Tibial artery (tissue), 4 donors: ENCODE measurements at regions not wholly inside any gene's neighbourhood (a gene's known extent, or its start where the extent isn't known, plus 50 kb on each side); places are given as distances from the start of the nearest gene placed in this dataset.
"Not testable (repeated sequence)": the region's sequence is repeated elsewhere in the genome, so short reads cannot be mapped to it uniquely, and the experiment has no call there.

Source experiments
- DNase-seq, 2 donors: peaks; one replicate each; pipeline ENCODE4 v3.0.0-alpha.2; 2019
- H3K27ac ChIP-seq, 2 donors: fragments of 200-600 bp; sonication (generic) in 1 of 2; 1 replicate in 1 of 2; 2 replicates in 1 of 2; pipeline ENCODE4 v1.5.1; 2018 to 2019; ENCODE audit warnings: mild to moderate bottlenecking in 1 of 2
- H3K27me3 ChIP-seq, 2 donors: fragments of 200-600 bp; sonication (generic) in 1 of 2; one replicate each; pipeline versions ENCODE4 v1.5.1 to v1.6.0; 2016 to 2019
- H3K36me3 ChIP-seq, 3 donors: fragments of 200-600 bp; sonication (generic) in 2 of 3; one replicate each; pipeline ENCODE4 v1.5.1; 2016 to 2019; ENCODE audit warnings: mild to moderate bottlenecking in 2 of 3
- H3K4me1 ChIP-seq, 4 donors: fragments of 200-600 bp; sonication (generic) in 2 of 4; 1 replicate in 3 of 4; 2 replicates in 1 of 4; pipeline ENCODE4 v1.5.1; 2016 to 2019
- H3K4me3 ChIP-seq, 2 donors: fragments of 200-600 bp; sonication (generic) in 1 of 2; 1 replicate in 1 of 2; 2 replicates in 1 of 2; pipeline ENCODE4 v1.5.1; 2018 to 2019; ENCODE audit warnings: mild to moderate bottlenecking in 2 of 2
- H3K9me3 ChIP-seq, 3 donors: fragments of 200-600 bp; sonication (generic) in 1 of 3; one replicate each; pipeline ENCODE4 v1.5.1; 2016 to 2019
- intact Hi-C: fragments of 100-400 bp; cut with DNase I; formaldehyde crosslinking; loops from one replicate; pipeline ENCODE4 v1.15.0; 2023; ENCODE audit warnings: low total_unique reads
- TF ChIP-seq, protein P1 (sequence below), 2 experiments: fragments of 200-600 bp in 1 of 2; fragments of 450-650 bp in 1 of 2; IDR thresholded peaks; one replicate each; pipeline ENCODE4 v1.5.1; 2017 to 2019; ENCODE audit warnings: antibody characterized with exemption in 2 of 2, mild to moderate bottlenecking in 1 of 2, moderate library complexity in 1 of 2

- Histone ChIP-seq H3K4me3 (no peak overlapping the region), H3K36me3 (no peaks in the 10 kb centered on the region), H3K4me1 (no peaks in the 10 kb centered on the region), H3K9me3 (no peaks in the 10 kb centered on the region), H3K27me3 (no peaks in the 10 kb centered on the region), H3K27ac (no peak overlapping the region)
- intact Hi-C loops, result no loop called here
- TF ChIP-seq, protein P1, sequence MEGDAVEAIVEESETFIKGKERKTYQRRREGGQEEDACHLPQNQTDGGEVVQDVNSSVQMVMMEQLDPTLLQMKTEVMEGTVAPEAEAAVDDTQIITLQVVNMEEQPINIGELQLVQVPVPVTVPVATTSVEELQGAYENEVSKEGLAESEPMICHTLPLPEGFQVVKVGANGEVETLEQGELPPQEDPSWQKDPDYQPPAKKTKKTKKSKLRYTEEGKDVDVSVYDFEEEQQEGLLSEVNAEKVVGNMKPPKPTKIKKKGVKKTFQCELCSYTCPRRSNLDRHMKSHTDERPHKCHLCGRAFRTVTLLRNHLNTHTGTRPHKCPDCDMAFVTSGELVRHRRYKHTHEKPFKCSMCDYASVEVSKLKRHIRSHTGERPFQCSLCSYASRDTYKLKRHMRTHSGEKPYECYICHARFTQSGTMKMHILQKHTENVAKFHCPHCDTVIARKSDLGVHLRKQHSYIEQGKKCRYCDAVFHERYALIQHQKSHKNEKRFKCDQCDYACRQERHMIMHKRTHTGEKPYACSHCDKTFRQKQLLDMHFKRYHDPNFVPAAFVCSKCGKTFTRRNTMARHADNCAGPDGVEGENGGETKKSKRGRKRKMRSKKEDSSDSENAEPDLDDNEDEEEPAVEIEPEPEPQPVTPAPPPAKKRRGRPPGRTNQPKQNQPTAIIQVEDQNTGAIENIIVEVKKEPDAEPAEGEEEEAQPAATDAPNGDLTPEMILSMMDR (IDR thresholded peaks at IDR 0.05), result no peak
- no peak for DNase-seq
These were observed 1001.7 kb upstream of the GYPC start for GRCh38 chr2:125654226-125654625.

DNA sequence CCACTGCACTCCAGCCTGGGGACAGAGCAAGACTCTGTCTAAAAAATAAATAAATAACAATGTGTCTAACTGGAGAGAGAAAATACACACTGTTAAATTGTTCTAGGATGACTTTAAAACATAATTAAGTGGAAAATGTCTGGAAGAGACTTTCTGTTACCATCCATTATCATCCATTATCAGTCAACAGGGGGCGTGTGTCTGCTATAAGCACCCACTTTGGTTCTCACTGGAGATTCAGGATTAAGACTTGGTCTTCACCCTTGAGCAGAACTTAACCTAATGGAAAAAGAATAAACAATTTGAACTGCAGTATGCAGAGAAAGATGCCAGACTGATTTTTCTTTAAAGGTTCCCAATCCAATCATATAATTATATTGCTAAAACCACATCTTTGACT, 999.8 kb upstream of the GYPC start:
- no peaks in the 10 kb centered on the region for H3K36me3 ChIP-seq
- H3K27me3 ChIP-seq, result no peaks in the 10 kb centered on the region
- no peak for DNase-seq
- no peak overlapping the region for H3K27ac ChIP-seq
- intact Hi-C loops, result no loop called here
- peaks cover 0 to 7% (median 0%) of the 10 kb centered on the region in 3 donors for H3K9me3 ChIP-seq
- no peak overlapping the region for H3K4me3 ChIP-seq
- no peaks in the 10 kb centered on the region for H3K4me1 ChIP-seq
- TF ChIP-seq, protein P1 (IDR thresholded peaks at IDR 0.05), result no peak

DNA sequence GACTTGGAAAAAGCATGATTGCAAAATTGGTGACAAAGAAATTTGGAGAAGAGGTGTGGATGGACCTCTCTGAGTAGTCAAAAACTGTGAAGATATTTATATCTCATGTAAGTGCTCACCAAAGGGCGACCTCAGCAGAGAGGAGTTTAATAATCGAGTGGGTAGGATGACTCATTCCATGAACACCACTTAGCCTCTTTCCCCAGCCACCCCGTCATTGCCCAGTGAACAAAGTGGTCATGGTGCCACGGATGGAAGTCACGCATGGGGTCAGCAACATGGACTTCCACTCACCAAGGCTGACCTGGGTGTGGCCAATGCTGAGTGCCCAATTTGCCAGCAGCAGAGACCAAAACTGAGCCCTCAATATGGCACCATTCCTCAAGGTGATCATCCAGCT, 997.4 kb upstream of the GYPC start:
- Histone ChIP-seq H3K27ac (no peak overlapping the region), H3K27me3 (no peaks in the 10 kb centered on the region), H3K4me1 (no peaks in the 10 kb centered on the region), H3K9me3 (peaks cover 0 to 7% (median 0%) of the 10 kb centered on the region in 3 donors), H3K4me3 (no peak overlapping the region), H3K36me3 (no peaks in the 10 kb centered on the region)
- intact Hi-C loops, result no loop called here
- TF ChIP-seq, protein P1 (IDR thresholded peaks at IDR 0.05), result no peak
- DNase-seq, result no peak

- H3K9me3 ChIP-seq, H3K4me1 ChIP-seq, intact Hi-C loops, H3K27me3 ChIP-seq, H3K36me3 ChIP-seq, H3K27ac ChIP-seq, DNase-seq, H3K4me3 ChIP-seq: not testable (repeated sequence)
These were observed 995.6 kb upstream of the GYPC start for GRCh38 chr2:125660369-125660768.

DNA sequence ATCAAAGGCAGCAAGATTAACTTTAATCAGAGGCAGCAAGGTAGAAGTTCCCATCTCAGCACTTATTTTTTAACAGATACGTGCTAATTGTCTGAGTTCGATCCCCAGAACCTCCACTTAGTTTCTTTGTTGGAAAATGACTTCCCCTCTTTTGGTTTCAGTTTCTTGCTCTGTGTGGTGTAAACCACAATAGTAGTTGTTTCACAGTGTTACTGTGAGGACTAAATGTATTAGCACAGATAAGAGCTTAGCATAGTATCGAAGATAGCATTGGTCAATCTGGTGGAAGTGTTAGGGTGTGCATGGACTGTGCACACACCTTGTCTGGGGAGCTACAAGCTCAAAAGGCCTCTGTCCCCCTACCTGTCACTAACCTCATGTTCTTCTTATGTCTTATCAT, 988.3 kb upstream of the GYPC start:
- H3K27me3 ChIP-seq, result no peaks in the 10 kb centered on the region
- no peaks in the 10 kb centered on the region for H3K36me3 ChIP-seq
- no peak for DNase-seq
- intact Hi-C loops, result no loop called here
- H3K4me3 ChIP-seq, result no peak overlapping the region
- no peaks in the 10 kb centered on the region for H3K9me3 ChIP-seq
- no peaks in the 10 kb centered on the region for H3K4me1 ChIP-seq
- no peak overlapping the region for H3K27ac ChIP-seq
- TF ChIP-seq, protein P1 (IDR thresholded peaks at IDR 0.05), result no peak

- no peaks in the 10 kb centered on the region for H3K36me3 ChIP-seq
- no peaks in the 10 kb centered on the region for H3K4me1 ChIP-seq
- intact Hi-C loops, result no loop called here
- DNase-seq, result no peak
- no peak overlapping the region for H3K27ac ChIP-seq
- no peaks in the 10 kb centered on the region for H3K9me3 ChIP-seq
- H3K27me3 ChIP-seq, result no peaks in the 10 kb centered on the region
- TF ChIP-seq, protein P1 (IDR thresholded peaks at IDR 0.05), result no peak
- no peak overlapping the region for H3K4me3 ChIP-seq
These were observed 976.1 kb upstream of the GYPC start for GRCh38 chr2:125679903-125680302.
